Loucy (cell line): ENCODE measurements at regions not wholly inside any gene's neighbourhood (a gene's known extent, or its start where the extent isn't known, plus 50 kb on each side); places are given as distances from the start of the nearest gene placed in this dataset.

Experiments used
- CTCF ChIP-seq: fragments of 200-600 bp; sonication (generic); conservative IDR thresholded peaks from 2 replicates; pipeline ENCODE4 v1.5.1; 2014; ENCODE audit warnings: mild to moderate bottlenecking, antibody characterized with exemption, low read length
- EZH2phosphoT487 ChIP-seq: fragments of 200-600 bp; IDR thresholded peaks from 2 replicates; pipeline ENCODE4 v1.6.1; 2018; ENCODE audit warnings: antibody characterized with exemption, mild to moderate bottlenecking, moderate library complexity, borderline replicate concordance

- TF ChIP-seq CTCF (no peak), EZH2phosphoT487 (no peak)
These were observed 231.3 kb upstream of the IRF2BP2 start for GRCh38 chr1:234841281-234841680.
